Endodermal cell (in vitro differentiated cells): ENCODE measurements at regions not wholly inside any gene's neighbourhood (a gene's known extent, or its start where the extent isn't known, plus 50 kb on each side); places are given as distances from the start of the nearest gene placed in this dataset.

ENCODE experiments used
- DNase-seq: peaks from one replicate; pipeline ENCODE4 v3.0.0-alpha.2; 2017
- H3K27ac ChIP-seq: 2 replicates; pipeline ENCODE4 v1.5.1; 2013; ENCODE audit warnings: mild to moderate bottlenecking, low read depth, low read length, moderate library complexity
- H3K27me3 ChIP-seq: 2 replicates; pipeline ENCODE4 v1.6.1; 2013; ENCODE audit warnings: mild to moderate bottlenecking, low read length, moderate library complexity; ENCODE audit not compliant: insufficient read depth, control insufficient read depth, poor library complexity, severe bottlenecking
- H3K36me3 ChIP-seq: 2 replicates; pipeline ENCODE4 v1.7.0; 2013; ENCODE audit warnings: mild to moderate bottlenecking, low read length, moderate library complexity; ENCODE audit not compliant: control insufficient read depth, insufficient read depth
- H3K4me1 ChIP-seq: one replicate; pipeline ENCODE4 v1.7.0; 2013; ENCODE audit warnings: low read length; ENCODE audit not compliant: control insufficient read depth, insufficient read depth
- H3K4me3 ChIP-seq: 2 replicates; pipeline ENCODE4 v1.5.1; 2013; ENCODE audit warnings: mild to moderate bottlenecking, low read length, moderate library complexity
- H3K9ac ChIP-seq: 2 replicates; pipeline ENCODE4 v1.6.1; 2013; ENCODE audit warnings: mild to moderate bottlenecking, low read length, moderate library complexity; ENCODE audit not compliant: poor library complexity, severe bottlenecking; ENCODE audit errors: extremely low read depth
- H3K9me3 ChIP-seq: 2 replicates; pipeline ENCODE4 v1.6.1; 2013; ENCODE audit warnings: mild to moderate bottlenecking, low read length, moderate library complexity; ENCODE audit not compliant: control insufficient read depth
- H3K27ac Mint-ChIP-seq: 2 replicates; pipeline ENCODE4 v1.8.0; 2020; ENCODE audit warnings: mixed read lengths
- H3K27me3 Mint-ChIP-seq: 2 replicates; pipeline ENCODE4 v1.8.0; 2021; ENCODE audit warnings: mild to moderate bottlenecking, mixed read lengths; ENCODE audit not compliant: insufficient read depth
- H3K36me3 Mint-ChIP-seq: 2 replicates; pipeline ENCODE4 v1.8.0; 2020; ENCODE audit warnings: low read depth, mixed read lengths
- H3K4me1 Mint-ChIP-seq: 2 replicates; pipeline ENCODE4 v1.8.0; 2020; ENCODE audit warnings: mixed read lengths
- H3K4me3 Mint-ChIP-seq: 2 replicates; pipeline ENCODE4 v1.8.0; 2020; ENCODE audit warnings: mild to moderate bottlenecking, moderate library complexity, mixed read lengths
- H3K9me3 Mint-ChIP-seq: 2 replicates; pipeline ENCODE4 v1.8.0; 2020; ENCODE audit warnings: mild to moderate bottlenecking, mixed read lengths
- CTCF ChIP-seq: fragments of 200-600 bp; sonication (generic); conservative IDR thresholded peaks from 2 replicates; pipeline ENCODE4 v1.5.0; 2021; ENCODE audit warnings: antibody characterized with exemption, mild to moderate bottlenecking
- WGBS, 2 experiments: methylation state at CpG; one replicate each; pipeline versions ENCODE4 v1.1.5 to v1.1.7; 2013; ENCODE audit warnings: missing lambda C conversion rate in 2 of 2, mixed read lengths in 1 of 2; ENCODE audit not compliant: insufficient coverage in 1 of 2, insufficient read length in 1 of 2; 5-methylcytosine and 5-hydroxymethylcytosine counted together

- no peaks in the 10 kb centered on the region for H3K27me3 Mint-ChIP-seq
- no peaks in the 10 kb centered on the region for H3K4me1 Mint-ChIP-seq
- Histone ChIP-seq H3K9ac (no peak overlapping the region), H3K27ac (no peak overlapping the region), H3K36me3 (no peaks in the 10 kb centered on the region), H3K9me3 (no peaks in the 10 kb centered on the region), H3K27me3 (no peaks in the 10 kb centered on the region), H3K4me1 (no peaks in the 10 kb centered on the region), H3K4me3 (no peak overlapping the region)
- no peak overlapping the region for H3K27ac Mint-ChIP-seq
- no peak overlapping the region for H3K4me3 Mint-ChIP-seq
- 90 to 100% methylated on average over 1 to 14 of the region's 15 CpGs for WGBS, 2 experiments
- H3K9me3 Mint-ChIP-seq = peaks cover 2% of the 10 kb centered on the region
- TF ChIP-seq CTCF = no peak
- no peak for DNase-seq
- no peaks in the 10 kb centered on the region for H3K36me3 Mint-ChIP-seq
Observed at GRCh38 chr22:49142296-49142695, 685.4 kb downstream of the BRD1 start.

- Histone ChIP-seq H3K4me1 (no peaks in the 10 kb centered on the region), H3K9me3 (no peaks in the 10 kb centered on the region), H3K9ac (no peak overlapping the region), H3K27me3 (no peaks in the 10 kb centered on the region), H3K4me3 (no peak overlapping the region), H3K27ac (no peak overlapping the region), H3K36me3 (no peaks in the 10 kb centered on the region)
- Mint-ChIP-seq H3K27ac (no peak overlapping the region), H3K9me3 (peaks cover 2% of the 10 kb centered on the region), H3K4me3 (no peak overlapping the region), H3K36me3 (no peaks in the 10 kb centered on the region), H3K4me1 (no peaks in the 10 kb centered on the region), H3K27me3 (no peaks in the 10 kb centered on the region)
- 92 to 94% methylated on average over 10 to 11 of the region's 11 CpGs for WGBS, 2 experiments
- DNase-seq = no peak
- TF ChIP-seq CTCF = no peak
Observed at GRCh38 chr22:49141761-49142160, 685.9 kb downstream of the BRD1 start.

- Histone ChIP-seq H3K27me3 (no peaks in the 10 kb centered on the region), H3K9ac (no peak overlapping the region), H3K9me3 (no peaks in the 10 kb centered on the region), H3K4me3 (no peak overlapping the region), H3K36me3 (no peaks in the 10 kb centered on the region), H3K27ac (no peak overlapping the region), H3K4me1 (no peaks in the 10 kb centered on the region)
- Mint-ChIP-seq H3K27me3 (no peaks in the 10 kb centered on the region), H3K4me1 (no peaks in the 10 kb centered on the region), H3K27ac (no peak overlapping the region), H3K36me3 (no peaks in the 10 kb centered on the region), H3K9me3 (peaks cover 2% of the 10 kb centered on the region), H3K4me3 (no peak overlapping the region)
- no peak for TF ChIP-seq CTCF
- WGBS, 2 experiments = 81 to 86% methylated on average over 16 to 24 of the region's 24 CpGs
- no peak for DNase-seq
Observed at GRCh38 chr22:49140911-49141665, 686.6 kb downstream of the BRD1 start.
